ENCODE measurements at regions not wholly inside any gene's neighbourhood (a gene's known extent, or its start where the extent isn't known, plus 50 kb on each side); places are given as distances from the start of the nearest gene placed in this dataset.

DNA sequence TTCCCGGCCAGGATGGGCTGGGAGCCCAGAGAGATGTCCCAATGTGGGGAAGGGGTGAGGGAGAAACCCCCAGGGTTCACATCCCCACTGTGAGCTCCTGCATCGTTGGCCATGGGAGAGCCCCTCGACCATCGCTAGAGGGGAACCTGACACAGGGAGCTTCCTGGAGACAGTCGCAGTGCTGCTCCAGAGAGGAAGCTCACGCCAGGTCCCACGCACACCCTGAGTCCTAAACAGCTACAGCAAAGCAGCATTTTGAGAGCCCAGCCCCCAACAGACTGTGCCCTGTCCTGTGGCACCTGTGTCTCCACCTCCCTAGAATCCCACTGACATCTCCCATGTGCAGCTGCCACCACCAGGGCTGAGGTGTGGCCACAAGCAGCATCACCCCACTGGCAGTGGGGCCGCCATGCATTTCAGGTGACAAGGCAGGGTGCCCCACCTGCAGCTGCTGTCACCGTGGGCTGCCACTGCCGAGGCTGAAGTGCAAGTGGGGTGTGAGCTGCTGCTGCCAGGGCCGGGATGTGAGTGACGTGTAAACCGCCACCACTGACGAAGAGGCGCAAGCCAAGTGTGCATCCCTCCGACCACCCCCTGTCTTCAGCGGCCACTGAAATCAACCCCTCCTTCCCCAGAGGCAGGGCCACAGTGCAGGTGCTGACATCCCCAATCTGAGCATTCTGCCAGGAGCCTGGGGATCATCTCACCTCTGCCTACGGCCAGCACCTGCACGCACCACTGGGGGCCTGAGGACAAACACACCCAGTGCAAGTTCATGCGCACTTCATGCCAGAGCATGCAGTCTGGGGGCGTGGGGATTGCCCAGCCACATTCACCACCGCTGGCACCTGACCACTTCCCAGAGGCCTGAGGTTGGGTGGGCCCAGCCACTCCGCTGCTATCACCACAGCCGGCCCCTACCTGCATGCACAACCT lies 467.7 kb upstream of the SALL3 start:
- TF ChIP-seq, protein P1, sequence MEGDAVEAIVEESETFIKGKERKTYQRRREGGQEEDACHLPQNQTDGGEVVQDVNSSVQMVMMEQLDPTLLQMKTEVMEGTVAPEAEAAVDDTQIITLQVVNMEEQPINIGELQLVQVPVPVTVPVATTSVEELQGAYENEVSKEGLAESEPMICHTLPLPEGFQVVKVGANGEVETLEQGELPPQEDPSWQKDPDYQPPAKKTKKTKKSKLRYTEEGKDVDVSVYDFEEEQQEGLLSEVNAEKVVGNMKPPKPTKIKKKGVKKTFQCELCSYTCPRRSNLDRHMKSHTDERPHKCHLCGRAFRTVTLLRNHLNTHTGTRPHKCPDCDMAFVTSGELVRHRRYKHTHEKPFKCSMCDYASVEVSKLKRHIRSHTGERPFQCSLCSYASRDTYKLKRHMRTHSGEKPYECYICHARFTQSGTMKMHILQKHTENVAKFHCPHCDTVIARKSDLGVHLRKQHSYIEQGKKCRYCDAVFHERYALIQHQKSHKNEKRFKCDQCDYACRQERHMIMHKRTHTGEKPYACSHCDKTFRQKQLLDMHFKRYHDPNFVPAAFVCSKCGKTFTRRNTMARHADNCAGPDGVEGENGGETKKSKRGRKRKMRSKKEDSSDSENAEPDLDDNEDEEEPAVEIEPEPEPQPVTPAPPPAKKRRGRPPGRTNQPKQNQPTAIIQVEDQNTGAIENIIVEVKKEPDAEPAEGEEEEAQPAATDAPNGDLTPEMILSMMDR (IDR thresholded peaks at IDR 0.05; ENCODE audit: low read depth, low read length), result no peak
- TF ChIP-seq MAX (IDR thresholded peaks at IDR 0.05; ENCODE audit: low read depth, low read length), result no peak
